Testis (tissue), 2 donors: ENCODE measurements at regions not wholly inside any gene's neighbourhood (a gene's known extent, or its start where the extent isn't known, plus 50 kb on each side); places are given as distances from the start of the nearest gene placed in this dataset.

Experiments
- POLR2A ChIP-seq: fragments of 450-650 bp; IDR thresholded peaks from one replicate; pipeline ENCODE4 v1.6.1; 2017; ENCODE audit warnings: antibody characterized with exemption, mild to moderate bottlenecking, moderate library complexity
- TF ChIP-seq, protein P1 (sequence below), 3 experiments: fragments of 450-650 bp in 2 of 3; fragments of 200-600 bp in 1 of 3; sonication (generic) in 1 of 3; IDR thresholded peaks; one replicate each; pipeline ENCODE4 v1.5.1; 2016 to 2019; ENCODE audit warnings: antibody characterized with exemption in 3 of 3, mild to moderate bottlenecking in 2 of 3, moderate library complexity in 1 of 3

DNA sequence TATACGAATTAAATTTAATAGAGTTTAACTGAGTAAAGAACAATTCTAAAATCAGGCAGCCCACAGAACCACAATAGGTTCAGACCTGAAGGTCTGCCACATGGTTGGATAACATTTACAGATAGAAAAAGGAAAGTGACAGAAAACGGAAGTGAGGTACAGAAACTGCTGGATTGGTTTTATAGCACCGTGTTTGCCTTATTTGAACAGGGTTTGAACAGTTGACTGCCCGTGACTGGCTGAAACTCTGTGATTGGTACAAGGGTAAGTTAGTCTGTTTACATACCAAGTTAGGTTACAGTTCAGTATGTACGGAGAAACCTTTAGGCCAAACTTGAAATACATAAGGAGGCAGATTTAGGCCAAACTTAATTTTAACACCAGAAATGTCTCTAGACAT, 64.1 kb upstream of the ATXN3L start:
- TF ChIP-seq, protein P1, sequence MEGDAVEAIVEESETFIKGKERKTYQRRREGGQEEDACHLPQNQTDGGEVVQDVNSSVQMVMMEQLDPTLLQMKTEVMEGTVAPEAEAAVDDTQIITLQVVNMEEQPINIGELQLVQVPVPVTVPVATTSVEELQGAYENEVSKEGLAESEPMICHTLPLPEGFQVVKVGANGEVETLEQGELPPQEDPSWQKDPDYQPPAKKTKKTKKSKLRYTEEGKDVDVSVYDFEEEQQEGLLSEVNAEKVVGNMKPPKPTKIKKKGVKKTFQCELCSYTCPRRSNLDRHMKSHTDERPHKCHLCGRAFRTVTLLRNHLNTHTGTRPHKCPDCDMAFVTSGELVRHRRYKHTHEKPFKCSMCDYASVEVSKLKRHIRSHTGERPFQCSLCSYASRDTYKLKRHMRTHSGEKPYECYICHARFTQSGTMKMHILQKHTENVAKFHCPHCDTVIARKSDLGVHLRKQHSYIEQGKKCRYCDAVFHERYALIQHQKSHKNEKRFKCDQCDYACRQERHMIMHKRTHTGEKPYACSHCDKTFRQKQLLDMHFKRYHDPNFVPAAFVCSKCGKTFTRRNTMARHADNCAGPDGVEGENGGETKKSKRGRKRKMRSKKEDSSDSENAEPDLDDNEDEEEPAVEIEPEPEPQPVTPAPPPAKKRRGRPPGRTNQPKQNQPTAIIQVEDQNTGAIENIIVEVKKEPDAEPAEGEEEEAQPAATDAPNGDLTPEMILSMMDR (IDR thresholded peaks at IDR 0.05), result no peak
- TF ChIP-seq POLR2A, result no peak
